OCI-M1 (cell line): ENCODE measurements at regions not wholly inside any gene's neighbourhood (a gene's known extent, or its start where the extent isn't known, plus 50 kb on each side); places are given as distances from the start of the nearest gene placed in this dataset.
"Not testable (repeated sequence)": the region's sequence is repeated elsewhere in the genome, so short reads cannot be mapped to it uniquely, and the experiment has no call there.

Experiments
- DNase-seq: peaks from one replicate; lab custom pipeline; 2025; lab: John Stamatoyannopoulos, UW

DNA sequence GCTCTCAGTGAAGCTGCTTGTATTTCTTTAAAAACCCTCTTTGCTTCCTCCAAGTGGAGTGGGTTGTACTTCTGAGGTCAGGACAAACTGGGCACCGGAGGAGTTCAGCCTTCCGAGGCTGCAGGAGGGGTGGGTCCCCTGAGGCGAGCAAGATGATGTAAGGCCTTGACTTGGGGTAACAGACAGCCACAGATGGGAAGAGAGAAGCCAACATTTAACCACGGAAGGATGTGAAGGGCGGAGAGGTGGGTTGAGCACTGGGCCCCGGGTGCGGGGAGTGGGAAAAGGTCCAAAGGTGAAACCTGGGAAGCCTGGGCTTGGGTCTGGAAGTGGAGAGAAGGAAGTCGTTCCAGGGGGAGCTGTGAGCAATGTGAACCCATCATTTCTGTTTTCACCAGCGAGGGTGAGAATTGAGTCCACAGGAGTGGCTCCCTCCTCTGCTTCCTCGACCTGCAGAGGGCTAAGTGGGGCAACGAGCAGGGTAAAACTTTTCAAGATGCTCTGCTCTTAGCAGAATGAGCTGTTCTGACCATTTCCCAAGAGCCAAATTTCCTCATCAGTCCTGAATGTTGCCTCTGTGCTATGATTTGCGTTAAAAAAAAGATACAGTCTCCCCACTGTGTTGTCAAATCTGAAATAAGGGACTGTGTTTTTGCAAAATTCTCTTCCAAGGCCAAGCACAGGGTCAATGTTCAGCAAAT is 137.7 kb upstream of the CRHR1 start:
- DNase-seq: no peak

DNA sequence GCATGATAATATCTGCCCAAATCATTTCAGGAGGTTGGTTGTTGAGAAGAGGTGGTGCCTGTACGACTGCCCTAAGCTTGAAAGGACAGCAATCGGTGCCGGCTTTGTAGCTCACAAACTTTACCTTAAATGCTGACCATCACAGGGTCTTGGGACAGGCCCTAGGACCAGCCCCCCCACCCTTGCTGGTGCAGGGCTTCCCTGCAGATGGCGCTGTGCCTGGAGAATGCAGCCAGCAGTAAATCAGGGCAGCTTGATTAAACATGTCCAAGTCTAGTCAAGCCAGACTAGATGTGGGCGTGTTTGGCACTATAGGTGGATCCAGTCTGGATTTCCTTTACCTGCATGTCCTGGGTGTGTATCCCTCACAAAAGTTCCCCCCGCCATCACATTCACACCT is 135.5 kb upstream of the CRHR1 start:
- no peak for DNase-seq

DNA sequence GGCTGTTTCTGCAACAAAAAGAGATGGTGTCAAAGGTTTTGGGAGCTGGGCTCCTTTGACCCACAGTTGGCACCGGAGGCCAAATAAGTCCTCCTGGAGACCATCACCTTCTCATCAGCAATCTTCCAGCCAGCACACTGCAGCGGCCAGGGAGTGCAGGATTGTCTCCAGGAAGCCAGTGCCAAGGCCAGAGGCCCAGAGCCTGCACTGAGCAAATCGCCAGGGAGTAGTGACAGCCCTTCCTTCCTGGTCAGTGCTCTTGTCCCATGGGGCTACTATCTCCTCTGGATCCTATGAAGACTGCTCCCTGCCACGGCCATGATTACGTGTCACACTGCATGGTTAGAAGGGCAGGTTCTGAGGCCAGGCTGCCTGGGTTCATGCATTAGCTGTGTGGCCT is 134.3 kb upstream of the CRHR1 start:
- no peak for DNase-seq

DNA sequence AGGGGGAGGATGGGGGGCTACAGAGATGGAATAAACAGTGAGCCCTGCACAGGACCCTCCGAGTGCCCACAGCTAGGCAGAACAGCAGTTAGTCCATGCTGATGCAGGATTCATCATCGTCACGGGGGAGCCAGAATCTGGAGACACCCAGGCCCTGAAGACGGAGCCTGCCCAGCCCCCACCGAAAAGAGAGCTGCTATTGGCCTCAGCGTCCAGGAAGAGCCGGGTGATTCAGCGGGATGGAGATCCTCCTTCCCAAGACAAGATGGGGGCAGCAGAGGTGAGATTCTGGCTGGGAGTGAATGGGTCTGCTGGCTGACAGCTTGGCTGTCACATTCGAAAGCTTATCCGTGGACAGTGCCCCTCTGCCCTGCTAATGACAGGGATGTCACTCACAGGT is 133.6 kb upstream of the CRHR1 start:
- no peak for DNase-seq

DNA sequence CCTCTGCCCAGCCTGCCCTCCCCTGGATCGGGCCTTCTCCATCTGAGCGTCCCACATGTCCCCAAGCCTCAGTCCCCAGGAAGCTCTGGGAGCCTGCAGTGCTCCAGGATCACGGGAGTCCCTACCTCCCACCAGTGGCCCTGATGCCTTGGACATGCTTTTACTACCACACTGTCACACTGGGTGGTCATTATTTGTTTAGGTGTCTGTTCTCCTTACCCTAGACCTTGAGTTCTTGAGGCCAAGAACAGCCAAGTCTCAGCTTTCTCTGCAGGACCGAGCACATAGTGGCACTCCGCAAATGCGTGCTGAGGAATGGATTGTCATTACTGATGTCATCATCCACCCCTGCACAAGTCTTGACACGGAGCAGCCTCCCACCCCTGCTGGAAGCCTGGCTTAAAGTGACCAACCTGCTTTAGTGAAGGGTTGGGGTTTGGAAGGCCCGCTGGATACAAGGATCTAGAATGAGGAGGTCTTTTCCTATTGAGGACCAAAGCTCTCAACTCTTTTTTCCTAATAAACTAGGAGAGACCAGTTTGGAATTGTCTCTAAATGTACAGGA is 132.9 kb upstream of the CRHR1 start:
- no peak for DNase-seq

DNA sequence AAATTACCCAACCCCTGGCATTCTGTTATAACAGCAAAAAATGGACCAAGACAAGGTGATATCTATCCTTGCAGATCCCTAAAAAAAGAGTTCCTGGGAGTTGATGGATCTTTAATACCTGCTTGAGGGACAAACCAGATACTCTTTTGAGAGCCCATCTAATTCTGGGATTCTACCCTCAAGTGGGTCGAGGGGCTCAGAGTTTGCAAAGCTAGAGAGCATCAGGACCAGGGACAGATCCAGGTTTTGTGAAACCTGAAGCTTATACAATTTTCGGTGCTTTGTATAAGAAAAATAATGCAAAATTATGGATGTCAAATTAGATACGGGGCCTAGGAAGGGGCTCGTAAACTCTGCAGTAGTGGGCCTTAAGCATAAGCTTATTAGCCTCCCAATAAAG is 130.5 kb upstream of the CRHR1 start:
- DNase-seq: no peak

DNA sequence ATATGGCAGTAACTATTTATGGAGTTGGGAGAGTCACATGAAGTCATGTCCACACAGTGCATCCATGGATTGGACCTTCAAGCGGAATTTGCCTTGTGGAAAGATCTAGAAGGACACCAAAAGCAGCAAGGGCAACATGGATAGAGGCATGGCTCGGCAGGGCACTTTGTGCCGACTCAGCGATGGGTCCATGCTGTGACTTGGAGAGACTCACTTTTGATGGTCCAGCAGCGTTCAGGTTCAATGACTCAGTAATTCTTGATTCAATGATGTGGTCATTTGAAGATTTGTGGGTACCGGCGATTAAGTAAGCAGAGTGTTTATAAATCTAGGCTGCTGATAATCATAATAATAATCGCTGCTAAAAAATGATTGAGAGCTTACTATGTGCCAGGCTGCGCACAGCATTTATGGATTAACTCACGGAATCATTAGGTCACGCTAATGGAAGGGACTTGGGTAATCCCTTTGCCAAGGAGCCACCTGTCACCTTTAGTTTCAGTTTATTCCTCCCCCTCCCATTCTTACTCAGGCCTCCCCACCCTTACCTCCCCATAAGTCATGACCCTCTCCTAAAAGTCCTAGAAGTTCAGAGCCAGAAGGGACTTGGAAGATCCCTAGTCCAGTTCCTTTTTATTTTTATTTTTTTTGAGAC is 127.5 kb upstream of the CRHR1 start:
- DNase-seq: no peak

DNA sequence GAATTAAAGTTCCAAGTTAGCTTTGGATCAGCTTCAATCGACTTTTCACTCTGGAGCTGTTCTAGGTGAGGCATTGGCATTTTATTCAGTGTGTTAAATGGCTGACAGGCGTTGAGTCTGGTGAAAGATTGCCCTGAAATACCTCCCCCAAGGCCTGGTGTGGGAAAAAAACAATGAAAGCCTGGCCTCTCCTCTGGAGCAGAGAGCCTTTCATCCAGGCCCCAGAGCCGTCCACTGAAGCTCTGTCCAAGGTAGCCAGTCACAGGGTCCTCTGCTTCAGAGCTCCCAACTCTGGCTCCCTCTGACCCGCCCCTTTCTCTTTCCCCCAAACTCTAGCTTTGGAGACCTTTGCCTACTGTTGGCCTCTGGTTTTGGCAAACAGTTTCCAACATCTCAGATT is 123.6 kb upstream of the CRHR1 start:
- no peak for DNase-seq

DNA sequence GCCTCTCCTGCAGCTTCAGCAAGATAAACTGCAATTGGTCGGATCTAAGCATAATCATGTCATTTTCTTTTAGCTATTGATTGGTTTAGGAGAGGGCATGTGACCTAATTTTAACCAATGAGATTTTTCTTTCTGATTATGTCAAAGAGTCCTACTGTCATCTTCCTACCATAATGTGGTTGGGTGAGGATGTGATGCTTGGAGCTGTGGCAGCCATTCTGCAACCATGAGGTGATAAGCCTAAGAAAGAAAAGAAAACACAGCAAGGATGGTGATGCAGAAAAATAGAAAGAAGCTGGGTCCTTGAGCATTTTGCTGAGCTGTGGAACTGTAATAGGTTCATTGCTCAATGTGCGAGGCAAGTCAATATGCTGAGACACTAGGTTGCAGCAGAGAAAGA is 121.7 kb upstream of the CRHR1 start:
- no peak for DNase-seq

DNA sequence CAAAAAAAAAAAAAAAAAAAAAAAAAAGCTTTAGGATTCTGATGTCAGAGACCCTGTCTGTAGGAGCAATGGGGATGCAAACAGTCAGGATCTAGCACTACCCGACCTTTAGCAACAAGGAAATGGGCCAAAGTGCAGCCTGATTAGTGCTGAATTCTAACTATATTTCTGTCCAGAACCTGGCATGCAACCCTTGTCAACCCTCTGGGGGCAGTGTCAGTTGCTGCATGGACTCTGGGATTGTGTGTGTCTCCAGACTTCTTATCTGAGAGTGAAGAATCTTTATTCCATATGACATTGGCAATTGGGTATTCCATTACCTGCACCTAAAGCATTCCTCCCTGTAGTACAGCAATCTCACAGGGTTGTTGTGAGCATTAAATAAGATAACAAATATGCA is 120.3 kb upstream of the CRHR1 start:
- DNase-seq: no peak

DNA sequence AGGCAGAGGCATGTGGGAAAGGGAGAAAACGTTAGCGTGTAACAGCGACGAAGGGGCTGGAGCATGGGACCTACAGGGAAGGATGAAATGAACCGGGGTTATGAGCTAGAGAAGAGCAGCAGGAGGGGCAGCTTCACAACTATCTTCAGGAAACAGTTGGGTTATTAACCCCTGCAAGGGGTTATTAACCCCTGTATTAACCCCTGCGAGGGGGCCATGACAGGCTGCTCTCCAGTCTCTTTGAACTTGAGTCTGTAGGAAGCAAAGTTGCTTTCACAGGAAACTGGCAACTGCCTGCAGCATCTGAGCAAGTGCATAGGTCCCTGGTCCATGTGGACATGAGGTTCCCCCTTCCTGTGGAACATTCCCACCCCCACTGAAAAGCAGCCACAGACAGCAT is 119.2 kb upstream of the CRHR1 start:
- DNase-seq: no peak

DNA sequence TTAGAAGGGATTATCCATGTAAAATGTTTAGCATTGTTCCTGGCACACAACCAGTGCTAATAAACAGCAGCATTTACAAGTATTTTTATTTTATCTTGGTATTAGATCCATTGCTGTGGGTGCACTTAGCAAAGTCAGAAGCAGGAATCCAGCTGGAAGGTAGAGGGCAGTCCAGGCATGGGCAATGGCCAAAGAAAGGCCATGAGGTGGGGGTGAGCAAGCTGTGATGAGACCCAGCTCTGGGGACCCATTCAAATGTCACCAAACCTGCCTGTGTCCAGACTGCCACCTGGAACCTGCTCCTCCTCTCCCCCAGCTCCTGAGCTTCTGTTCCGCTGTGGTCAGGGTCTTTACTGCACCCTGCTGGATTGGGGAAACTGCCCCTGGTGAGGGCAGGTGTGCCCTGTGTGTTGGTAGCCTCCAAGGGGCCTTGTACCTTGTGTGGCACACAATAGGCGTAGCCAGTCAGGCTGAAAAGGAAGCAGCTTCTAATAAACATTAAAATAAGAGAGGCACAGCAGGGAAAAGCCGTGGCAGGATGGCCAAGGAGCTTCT is 118.0 kb upstream of the CRHR1 start:
- DNase-seq: no peak

DNA sequence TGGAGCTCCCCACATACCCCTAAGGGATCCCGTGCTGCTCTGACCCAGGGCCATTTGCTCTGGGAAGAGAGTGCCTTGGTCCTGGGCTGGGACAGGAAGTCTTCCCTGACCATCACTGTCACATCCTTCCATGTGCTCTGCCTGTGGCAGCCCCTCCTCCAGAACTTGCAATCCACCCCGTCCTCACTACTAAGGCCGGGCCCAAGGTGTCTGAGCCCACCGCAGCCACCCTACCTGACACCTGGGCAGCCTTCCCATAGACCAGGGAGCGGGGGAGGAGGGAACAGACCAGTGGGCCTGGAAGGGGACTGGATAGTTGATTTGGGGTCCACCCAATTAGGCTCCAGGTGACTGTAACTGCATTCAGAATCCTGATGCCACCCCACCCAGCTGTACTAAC is 117.5 kb upstream of the CRHR1 start:
- DNase-seq: no peak

DNA sequence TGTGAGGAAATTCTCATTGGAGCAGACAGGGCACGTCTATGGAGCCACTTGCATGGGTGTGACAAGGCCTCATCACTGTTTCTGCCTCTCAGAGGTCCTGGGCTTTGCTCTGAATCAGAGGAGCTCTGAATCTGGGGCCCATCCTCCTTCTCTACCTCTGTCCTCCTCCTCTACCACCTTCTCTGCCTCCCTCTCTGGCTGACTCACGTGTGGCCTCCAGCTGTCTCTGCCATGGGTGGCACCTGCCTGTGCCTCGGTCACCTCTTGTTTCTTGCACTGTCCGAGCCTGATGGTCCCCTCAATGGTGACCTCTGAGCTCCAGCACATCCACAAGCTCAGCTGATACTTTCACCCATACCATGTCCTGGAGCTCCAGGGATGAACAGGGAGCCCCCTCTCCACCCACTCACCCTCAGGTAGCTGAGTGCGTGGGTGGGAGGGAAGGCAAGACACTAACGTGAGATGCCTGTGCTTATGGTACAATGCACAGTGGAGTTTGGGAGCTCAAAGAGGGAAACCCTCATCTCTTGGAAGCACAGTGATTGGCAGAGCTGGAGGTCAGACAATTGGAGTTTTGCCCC is 116.4 kb upstream of the CRHR1 start:
- DNase-seq: no peak

DNA sequence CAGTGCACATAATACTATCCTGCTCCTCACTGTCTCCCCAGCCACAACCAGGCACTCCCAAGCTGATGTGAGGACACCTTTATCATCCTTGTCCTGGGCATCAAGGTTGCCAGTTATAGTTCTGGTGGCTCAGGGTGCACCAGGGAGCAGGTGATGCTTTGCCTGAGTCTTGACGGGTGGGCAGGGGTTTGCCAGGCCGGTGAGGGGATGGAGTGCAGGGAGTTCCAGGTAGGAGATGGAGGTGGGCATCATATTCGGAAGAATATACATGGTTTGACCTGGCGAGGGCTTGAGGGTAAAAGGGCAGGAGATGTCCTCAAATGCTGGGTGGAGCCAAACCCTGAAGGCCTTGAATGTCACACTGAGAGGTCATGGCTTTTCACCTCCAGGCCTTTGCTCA is 115.8 kb upstream of the CRHR1 start:
- no peak for DNase-seq

DNA sequence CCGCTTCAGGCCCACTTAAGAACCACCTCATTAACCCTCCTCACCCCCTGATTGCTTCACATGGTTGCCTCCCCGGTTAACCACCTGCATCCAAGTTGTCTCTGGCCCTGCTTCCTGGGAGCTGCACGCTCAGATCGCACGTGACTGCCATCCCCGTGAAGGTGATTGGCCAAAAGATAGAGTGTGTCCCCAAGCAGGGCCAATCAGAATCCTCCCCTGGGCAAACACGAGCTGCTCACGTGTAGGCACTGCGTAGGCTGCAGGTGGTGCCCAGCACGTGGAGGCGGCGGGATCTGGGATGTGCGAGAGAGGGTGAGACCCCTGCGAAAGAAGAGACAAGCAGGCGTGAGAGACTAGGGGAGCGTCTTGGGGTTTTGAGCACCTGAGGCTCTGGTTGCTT is 111.8 kb upstream of the CRHR1 start:
- DNase-seq: no peak

DNA sequence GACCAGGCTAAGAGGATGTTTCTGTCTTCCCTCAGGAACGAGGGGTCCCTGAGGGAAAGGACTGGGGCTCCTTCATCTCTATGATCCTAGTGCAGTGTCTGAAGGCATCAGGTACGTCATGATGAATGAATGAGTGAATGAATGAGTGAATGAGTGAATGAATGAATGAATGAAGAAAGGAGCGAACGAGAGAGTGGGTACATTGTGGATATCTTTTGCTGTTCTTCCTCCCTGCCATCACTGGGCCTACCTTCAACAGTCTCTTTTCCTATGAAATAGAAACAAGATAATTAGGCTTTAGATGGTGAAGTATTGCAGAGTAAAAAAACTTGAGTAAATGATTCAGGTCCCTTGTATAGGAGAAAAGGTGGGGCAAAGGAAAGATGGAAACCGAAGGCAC is 111.3 kb upstream of the CRHR1 start:
- no peak for DNase-seq

DNA sequence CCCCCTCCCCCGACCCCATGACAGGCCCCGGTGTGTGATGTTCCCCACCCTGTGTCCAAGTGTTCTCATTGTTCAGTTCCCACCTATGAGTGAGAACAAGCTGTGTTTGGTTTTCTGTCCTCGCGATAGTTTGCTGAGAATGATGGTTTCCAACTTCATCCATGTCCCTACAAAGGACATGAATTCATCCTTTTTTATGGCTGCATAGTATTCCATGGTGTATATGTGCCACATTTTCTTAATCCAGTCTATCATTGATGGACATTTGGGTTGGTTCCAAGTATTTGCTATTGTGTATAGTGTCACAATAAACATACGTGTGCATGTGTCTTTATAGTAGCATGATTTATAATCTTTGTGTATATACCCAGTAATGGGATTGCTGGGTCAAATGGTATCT is 110.4 kb upstream of the CRHR1 start:
- not testable (repeated sequence) for DNase-seq

DNA sequence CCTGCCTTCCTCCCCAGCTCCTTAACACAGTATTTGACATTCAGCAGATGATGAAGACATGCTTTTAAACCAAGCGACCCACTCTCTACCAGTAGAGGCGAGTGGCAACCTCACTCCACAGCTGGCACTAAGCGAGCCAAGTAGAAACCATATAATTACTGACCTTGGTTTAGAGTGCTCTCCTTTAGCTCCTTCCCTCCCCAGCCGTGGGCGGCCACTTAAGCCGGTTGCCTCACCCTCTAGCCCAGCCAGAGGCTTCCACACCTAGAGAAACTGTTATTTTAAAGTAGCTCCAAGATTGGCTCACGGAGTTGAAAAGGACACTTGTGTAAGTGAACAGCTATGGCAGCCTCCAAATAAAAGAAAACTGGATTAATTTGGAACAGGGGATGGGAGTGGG is 109.1 kb upstream of the CRHR1 start:
- no peak for DNase-seq

DNA sequence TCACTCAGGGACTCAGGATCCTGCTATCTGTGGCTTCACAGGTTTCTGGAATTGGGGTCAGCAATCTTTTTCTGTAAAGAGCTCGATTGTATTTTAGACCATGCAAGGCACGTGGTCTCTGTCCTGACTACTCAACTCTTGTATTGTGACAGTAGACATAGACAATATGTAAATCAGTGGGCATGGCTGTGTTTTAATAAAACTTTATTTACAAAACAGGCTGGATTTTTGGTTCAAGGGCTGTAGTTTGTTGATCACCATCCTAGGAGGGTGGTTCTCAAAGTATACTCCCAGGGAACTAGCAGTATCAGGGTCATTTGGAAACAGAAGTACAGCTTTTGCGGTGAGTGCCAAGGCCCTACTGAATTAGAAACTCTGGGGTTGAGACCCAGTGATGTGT is 108.2 kb upstream of the CRHR1 start:
- no peak for DNase-seq

DNA sequence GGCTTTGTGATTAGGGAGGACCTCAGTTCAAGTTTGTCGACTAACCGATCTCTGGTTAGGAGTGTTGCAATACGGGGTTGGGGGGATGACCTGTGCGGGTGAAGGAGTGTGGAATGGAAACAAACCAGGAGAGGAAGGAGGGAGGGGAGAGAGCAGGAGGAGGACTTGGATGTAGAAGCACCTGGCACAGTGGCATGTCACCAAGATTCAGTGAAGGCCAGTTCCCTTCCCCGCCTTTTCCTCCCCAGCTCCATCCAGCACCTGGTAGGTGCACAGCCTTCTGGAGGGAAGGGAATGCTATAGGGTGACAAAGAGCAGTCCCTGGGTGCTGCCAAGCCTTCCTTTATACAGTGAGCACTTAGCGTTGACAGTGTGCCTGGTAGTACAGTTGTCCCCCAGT is 107.4 kb upstream of the CRHR1 start:
- no peak for DNase-seq

DNA sequence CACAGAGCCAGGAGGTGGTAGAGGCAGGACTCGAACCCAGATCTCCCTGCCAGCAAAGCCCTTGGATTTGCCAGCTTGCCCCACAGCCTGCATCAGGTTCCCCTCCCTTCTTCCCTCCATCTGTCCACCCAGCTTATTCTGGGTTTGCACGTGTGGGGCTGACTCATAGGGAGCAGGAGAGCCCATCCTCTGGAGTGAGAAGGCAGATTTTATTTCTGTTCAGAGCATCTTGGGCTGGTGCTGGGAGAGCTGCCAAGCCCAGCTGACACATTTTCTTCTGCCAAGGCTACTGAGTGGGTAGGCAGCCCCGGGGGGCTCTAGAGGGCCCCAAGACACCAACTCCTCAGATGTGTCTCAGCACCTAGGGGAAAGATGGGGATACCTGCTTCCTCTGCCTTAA is 106.3 kb upstream of the CRHR1 start:
- no peak for DNase-seq

DNA sequence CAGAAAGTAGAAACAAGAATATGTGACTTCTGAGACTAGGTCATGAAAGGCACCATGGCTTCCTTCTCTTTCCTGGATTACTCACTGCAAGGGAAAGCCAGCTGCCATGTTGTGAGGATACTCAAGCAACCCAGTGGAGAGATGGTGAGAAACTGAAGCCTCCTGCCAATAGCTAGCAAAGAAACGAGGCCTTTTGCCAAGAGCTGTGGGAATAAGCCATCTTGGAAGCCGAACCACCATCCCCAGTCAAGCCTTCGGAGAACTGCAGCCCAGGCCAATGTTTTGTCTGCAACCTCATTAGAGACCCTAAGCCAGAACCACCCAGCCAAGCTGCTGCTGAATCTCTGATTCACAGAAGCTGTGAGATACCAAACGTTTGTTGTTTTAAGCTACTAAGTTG is 104.7 kb upstream of the CRHR1 start:
- DNase-seq: no peak
